SHP77 treated with DMSO at 0.1 percent for 48 hours (cell line): ENCODE measurements at regions not wholly inside any gene's neighbourhood (a gene's known extent, or its start where the extent isn't known, plus 50 kb on each side); places are given as distances from the start of the nearest gene placed in this dataset.
"Not testable (repeated sequence)": the region's sequence is repeated elsewhere in the genome, so short reads cannot be mapped to it uniquely, and the experiment has no call there.

Source experiments
- DNase-seq: peaks from one replicate; lab custom pipeline; 2025; lab: John Stamatoyannopoulos, UW

- no peak for DNase-seq
These were observed 206.8 kb upstream of the ZNF217 start for GRCh38 chr20:53800418-53800817.

GRCh38 chr20:53797085-53797484, 203.4 kb upstream of the ZNF217 start:
- no peak for DNase-seq

DNA sequence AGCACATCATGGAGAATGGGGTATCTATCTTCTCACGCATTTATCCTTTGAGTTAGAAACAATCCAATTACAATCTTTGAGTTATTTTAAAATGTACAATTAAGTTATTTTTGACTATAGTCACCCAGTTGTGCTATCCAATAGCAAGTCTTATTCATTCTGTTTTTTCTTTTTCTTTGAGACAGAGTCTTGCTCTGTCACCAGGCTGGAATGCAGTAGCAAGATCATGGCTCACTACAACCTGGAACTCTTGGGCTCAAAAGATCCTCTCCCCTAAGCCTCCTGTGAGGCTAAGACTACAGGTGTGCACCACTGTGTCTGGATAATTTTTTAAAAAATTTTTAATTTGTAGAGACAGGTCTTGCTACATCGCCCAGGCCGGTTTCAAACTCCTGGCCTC, 201.5 kb upstream of the ZNF217 start:
- no peak for DNase-seq

DNA sequence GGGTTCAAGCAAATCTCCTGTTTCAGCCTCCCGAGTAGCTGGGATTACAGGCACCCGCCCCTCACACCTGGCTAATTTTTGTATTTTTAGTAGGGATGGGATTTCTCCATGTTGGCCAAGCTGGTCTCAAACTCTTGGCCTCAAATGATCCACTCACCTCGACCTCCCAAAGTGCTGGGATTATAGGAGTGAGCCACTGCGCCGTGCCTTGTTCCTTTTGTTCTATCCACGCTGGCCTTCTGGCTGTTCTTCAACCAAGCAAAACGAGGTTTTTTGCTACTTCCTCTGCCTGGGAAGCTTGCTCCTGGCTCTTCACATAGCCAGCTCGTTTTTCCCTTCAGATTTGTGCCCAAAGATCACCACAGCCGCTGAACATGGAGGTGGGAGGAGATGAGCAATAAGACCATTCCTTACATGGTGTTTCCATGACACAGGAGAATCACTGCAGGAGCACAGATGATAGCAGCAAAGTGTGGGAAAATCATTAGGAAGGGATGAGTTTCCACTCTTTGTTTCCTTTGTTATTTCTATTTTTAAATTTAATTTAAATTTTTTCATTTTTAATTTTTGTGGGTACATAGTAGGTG, 201.0 kb upstream of the ZNF217 start:
- no peak for DNase-seq

GRCh38 chr20:53793783-53794383, 200.2 kb upstream of the ZNF217 start:
- no peak for DNase-seq

DNA sequence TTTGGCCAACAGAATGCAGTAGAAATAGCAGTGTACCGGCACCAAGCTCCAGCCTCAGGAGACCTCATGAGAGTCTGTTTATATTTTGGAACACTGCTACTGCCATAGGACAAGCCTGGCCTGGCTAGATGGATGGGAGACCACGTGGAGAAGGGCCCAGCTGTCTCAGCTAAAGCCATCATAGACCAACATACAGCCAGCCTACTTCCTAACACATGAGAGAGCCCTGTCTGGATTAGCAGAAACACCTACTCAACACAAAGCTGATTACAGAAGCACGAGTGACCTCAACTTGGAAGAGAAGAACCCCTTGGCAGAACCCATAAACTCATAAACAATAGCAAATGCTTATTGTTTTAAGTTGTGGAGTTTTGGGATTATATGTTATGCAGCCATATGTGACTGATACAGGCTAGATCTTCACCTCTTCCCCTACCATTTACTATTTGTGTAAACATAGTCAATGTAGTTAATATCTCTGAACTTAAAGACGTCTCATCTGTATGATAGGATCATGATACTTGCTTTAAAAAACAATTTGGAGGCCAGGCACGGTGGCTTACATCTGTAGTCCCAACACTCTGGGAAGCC, 199.4 kb upstream of the ZNF217 start:
- DNase-seq = no peak

- DNase-seq = no peak
These were observed 196.5 kb upstream of the ZNF217 start for GRCh38 chr20:53789989-53790675.

DNA sequence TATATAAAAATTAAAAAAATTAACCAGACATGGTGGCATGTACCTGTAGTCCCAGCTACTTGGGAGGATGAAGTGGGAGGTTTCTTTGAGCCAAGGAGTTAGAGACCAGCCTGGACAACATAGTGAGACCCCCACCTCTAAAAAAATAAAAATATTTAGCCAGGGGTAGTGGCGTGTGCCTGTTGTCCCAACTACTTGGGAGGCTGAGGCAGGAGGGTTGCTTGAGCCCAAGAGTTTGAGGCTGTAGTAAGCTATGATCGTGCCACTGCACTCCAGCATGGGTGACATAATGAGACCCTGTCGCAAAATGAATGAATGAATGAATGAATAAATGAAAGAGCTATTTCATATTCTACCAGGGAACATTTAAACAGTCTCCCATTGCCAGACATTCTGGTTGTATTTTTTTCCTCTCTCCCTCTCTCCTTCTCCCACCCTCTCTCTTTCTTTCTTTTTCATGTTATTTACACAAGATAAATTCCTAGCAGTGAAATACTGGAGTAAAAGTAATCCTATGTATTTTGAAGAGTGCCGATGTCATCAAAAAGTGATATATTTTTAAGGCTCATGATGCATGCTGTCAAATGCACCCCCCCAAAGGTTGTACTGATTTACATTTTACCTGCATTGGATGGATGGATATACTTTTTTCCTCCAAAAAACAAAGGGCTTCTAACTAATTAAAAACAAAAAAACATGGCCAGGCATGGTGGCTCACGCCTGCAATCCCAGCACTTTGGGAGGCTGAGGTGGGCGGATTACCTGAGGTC, 194.8 kb upstream of the ZNF217 start:
- DNase-seq = no peak

DNA sequence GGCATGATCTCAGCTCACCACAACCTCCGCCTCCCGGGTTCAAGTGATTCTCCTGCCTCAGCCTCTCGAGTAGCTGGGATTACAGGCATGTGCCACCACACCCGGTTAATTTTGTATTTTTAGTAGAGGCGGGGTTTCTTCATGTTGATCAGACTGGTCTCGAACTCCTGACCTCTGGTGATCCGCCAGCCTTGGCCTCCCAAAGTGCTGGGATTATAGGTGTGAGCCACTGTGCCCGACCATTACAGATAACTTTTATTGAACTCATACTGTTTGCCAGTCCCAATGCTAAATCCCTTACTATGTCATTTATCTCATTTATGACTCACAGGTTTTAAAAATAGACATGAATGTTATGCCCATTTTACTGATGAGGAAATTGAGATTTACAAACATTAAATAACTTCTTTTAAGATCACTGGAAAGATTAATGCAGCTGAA, 193.9 kb upstream of the ZNF217 start:
- not testable (repeated sequence) for DNase-seq

DNA sequence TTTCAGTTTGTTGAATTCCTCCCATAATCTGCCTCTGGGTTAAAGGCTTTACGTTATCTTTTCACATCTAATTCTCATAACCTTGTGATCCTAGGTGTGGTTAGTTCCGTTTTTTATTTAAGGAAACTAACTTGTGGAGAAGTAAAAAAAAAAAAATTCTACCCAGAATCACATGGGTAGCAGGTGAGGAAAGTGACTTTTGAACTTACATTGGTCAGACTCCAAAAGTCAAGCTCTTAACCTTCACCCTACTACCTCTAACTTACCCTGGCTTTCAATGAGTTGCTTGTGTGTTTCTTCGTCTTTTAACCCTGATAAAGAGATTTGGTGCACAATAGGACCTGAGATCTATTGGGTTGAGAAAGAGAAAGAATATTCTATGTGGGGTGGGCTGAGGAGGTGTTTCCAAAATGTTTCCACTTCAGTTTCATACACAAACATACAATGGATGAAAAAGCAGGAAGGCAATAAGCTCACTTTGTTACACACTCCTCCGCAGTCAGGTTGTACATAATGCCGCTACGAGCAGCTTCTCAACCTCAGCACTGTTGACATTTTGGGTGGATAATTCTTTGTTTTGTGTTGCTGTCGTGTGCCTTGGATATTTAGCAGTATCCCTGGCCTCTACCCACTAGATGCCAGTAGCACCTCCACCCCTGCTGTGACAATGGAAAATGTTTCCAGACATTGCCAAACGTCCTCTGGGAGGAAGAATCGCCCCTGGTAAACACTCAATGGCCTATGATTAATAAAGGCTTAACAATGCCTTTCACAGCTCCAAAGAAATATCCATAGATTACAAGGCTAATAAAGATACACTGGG, 193.0 kb upstream of the ZNF217 start:
- no peak for DNase-seq

DNA sequence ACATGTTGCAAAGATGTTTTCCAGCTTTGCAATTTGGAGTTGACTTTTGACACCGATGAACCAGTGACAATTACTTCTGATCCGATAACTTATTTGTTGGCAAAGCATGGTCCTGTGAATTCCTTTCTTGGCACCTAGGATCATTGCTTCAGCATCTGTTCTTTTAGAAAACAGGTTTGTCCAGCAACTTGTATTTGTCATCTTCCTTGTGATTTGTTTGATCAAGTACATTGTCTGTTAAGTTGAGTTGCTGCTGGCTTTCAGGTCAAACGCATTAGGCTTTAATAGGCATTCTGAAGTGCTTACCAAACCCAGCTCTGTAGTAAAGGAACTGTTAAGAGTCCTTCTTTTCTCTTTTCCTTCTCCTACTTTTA, 192.4 kb upstream of the ZNF217 start:
- DNase-seq = no peak

GRCh38 chr20:53785320-53785719, 191.7 kb upstream of the ZNF217 start:
- DNase-seq = no peak

- DNase-seq = no peak
These were observed 190.1 kb upstream of the ZNF217 start for GRCh38 chr20:53783768-53784167.

DNA sequence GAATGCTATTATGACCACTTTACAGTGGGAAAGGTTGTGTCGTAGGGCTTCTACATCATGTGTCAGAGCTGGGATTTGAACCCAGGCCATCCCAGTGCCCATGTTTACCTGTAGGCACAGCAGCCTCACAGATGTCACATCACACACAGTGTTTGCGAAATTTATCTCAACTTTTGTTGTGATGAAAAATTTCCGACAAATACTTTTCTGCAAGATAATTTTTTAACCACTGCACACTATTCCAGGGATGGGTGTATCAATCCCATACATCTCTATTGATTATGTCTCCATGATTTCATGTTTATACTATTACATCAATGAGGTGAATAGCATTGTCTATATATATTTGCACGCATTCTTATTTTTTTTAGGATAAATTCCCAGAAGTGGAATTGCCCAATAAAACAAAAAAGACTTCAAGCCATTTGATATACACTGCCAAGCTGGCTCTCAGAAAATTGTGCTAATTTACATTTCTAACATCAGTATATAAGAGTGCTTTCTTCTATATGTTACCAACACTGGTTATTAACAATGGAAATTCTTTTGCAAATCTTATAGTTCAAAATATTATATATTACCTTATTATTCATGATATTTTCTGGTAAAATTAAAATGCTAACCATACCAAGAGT, 189.1 kb upstream of the ZNF217 start:
- no peak for DNase-seq

- no peak for DNase-seq
These were observed 186.2 kb upstream of the ZNF217 start for GRCh38 chr20:53779822-53780221.

GRCh38 chr20:53778736-53779135, 185.1 kb upstream of the ZNF217 start:
- DNase-seq = no peak

- no peak for DNase-seq
These were observed 184.4 kb upstream of the ZNF217 start for GRCh38 chr20:53778041-53778516.

GRCh38 chr20:53777402-53777801, 183.8 kb upstream of the ZNF217 start:
- DNase-seq = not testable (repeated sequence)

DNA sequence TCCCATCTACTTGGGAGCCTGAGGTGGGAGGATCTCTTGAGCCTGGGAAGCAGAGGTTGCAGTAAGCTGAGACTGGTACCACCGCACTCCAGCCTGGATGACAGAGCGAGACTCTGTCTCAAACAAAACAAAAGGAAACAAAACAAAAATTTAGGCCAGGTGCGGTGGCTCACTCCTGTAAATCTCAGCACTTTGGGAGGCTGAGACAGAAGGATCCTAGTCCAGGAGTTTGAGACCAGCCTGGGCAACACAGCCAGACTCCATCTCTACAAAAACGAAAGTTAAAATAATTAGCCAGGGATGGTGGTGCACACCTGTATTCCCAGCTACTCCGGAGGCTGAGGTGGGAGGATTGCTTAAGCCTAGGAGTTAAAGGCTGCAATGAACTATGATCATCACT, 183.2 kb upstream of the ZNF217 start:
- DNase-seq = no peak

DNA sequence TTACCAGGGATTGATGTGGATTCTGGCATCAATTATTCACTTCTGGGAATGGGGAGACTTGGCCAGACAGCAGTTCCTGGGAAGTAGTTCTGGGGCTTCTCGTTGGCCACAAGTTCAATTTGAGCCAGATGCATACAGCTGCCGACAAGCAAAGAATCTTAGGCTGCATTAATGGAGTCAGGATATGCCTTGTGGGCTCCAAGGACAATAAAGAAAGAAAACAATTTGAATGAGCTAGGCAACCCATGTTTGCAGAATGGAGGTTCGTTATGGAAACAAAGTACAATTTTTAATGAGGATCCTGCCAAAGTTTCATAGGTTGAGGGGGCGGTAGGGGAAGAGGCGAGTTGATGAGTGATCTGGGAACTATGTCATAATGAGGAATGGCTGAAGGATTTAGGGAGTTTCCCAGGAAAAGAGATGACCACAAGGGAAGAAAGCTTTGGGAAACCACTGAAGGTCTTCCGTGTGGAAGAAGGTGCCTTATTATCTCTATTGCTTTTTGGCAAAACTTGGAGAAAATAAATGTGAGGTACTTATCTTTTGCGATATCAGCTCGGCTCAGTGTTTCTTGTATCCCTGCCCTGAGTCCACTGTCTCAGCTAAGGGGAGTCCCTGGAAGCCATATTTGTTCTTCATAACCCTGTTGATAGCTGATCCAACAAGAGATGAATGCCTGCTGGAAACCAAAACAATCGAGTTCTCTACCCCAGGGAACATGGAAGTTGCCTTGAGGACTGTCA, 181.0 kb upstream of the ZNF217 start:
- no peak for DNase-seq
